Heart left ventricle (tissue), 16 donors: ENCODE measurements at regions not wholly inside any gene's neighbourhood (a gene's known extent, or its start where the extent isn't known, plus 50 kb on each side); places are given as distances from the start of the nearest gene placed in this dataset.

Experiments used
- ATAC-seq, 4 donors: fragments of 200-7000 bp; cut with Tn5 transposase; one replicate each; pipeline ENCODE4 v1.9.1; 2020 to 2022; ENCODE audit warnings: moderate library complexity in 4 of 4, mild to moderate bottlenecking in 3 of 4, moderate number of reproducible peaks in 1 of 4
- DNase-seq, 5 donors: peaks; one replicate each; pipeline ENCODE4 v3.0.0-alpha.2; 2020
- H3K27ac ChIP-seq, 12 donors: fragments of 200-600 bp; sonication (generic) in 4 of 12; one replicate each; pipeline versions ENCODE4 v1.5.0 to v1.8.0; 2016 to 2022; ENCODE audit warnings: mild to moderate bottlenecking in 2 of 12
- H3K27me3 ChIP-seq, 9 donors: fragments of 200-600 bp; sonication (generic) in 2 of 9; one replicate each; pipeline versions ENCODE4 v1.5.1 to v1.8.0; 2016 to 2022; ENCODE audit warnings: mild to moderate bottlenecking in 3 of 9
- H3K36me3 ChIP-seq, 9 donors: fragments of 200-600 bp; sonication (generic) in 2 of 9; one replicate each; pipeline versions ENCODE4 v1.5.0 to v1.8.0; 2018 to 2022; ENCODE audit warnings: mild to moderate bottlenecking in 2 of 9
- H3K4me1 ChIP-seq, 12 donors: fragments of 200-600 bp; sonication (generic) in 4 of 12; one replicate each; pipeline versions ENCODE4 v1.5.0 to v1.8.0; 2016 to 2022; ENCODE audit warnings: mild to moderate bottlenecking in 3 of 12
- H3K4me3 ChIP-seq, 12 donors: fragments of 200-600 bp; sonication (generic) in 4 of 12; one replicate each; pipeline versions ENCODE4 v1.5.0 to v1.8.0; 2017 to 2022; ENCODE audit warnings: mild to moderate bottlenecking in 9 of 12, moderate library complexity in 4 of 12
- H3K9me3 ChIP-seq, 12 donors: fragments of 200-600 bp; sonication (generic) in 4 of 12; one replicate each; pipeline versions ENCODE4 v1.5.0 to v1.8.0; 2016 to 2022; ENCODE audit warnings: mild to moderate bottlenecking in 1 of 12
- POLR2A ChIP-seq, 2 donors: fragments of 450-650 bp; IDR thresholded peaks; one replicate each; pipeline ENCODE4 v1.6.1; 2017; ENCODE audit warnings: antibody characterized with exemption in 2 of 2, mild to moderate bottlenecking in 2 of 2, moderate library complexity in 2 of 2
- WGBS, 4 donors: extraction: QIAGEN DNeasy Blood & Tissue Kit in 2 of 4; methylation state at CpG; one replicate each; pipeline versions ENCODE4 v1.1.5 to v1.1.7; 2013 to 2018; 5-methylcytosine and 5-hydroxymethylcytosine counted together
- intact Hi-C, 10 donors: fragments of 100-400 bp; cut with DNase I; formaldehyde crosslinking; loops; one replicate each; pipeline versions ENCODE4 v1.11.1 to v1.14.2; 2022
- TF ChIP-seq, protein P1 (sequence below), 12 donors: fragments of 200-600 bp; sonication (generic) in 4 of 12; IDR thresholded peaks; one replicate each; pipeline versions ENCODE4 v1.5.0 to v1.8.0; 2018 to 2022; ENCODE audit warnings: antibody characterized with exemption in 12 of 12, mild to moderate bottlenecking in 5 of 12
- donor health status: ischemic (EF 13 %, LVEDD 7.1; RV severe dilation, severe dysfunction).
- donor health status: healthy with polysubstance abuse.
- donor health status: DM: no; HTN: yes; CAD: no.
- donor health status: DM: no; HTN: no; CAD: no.
- donor health status: ischemic (EF 25% LVEDD 6.9; RV normal size, moderate dysfunction).
- donor health status: ischemic (EF 25% LVEDD 5.7; RV mildly dilated, moderate dysfunction).
- donor health status: healthy.
- donor health status: DM: yes; HTN: yes; CAD: no.
- donor health status: ischemic (EF 35%, LVEDD 5.7; RV mildly dilated, moderate dysfunction).
- donor health status: nonischemic (EF 11% LVEDD 7.7; RV severe dilation, severe dysfunction).
- donor health status: DM: yes; HTN: yes; CAD: no.
- donor health status: PGD.
- donor health status: ischemic (EF 29% LVEDD 5.4; RV normal size, mild dysfunction).
- donor health status: nonischemic (EF 23%, LVEDD 6.1; RV moderate dilation, normal function).

DNA sequence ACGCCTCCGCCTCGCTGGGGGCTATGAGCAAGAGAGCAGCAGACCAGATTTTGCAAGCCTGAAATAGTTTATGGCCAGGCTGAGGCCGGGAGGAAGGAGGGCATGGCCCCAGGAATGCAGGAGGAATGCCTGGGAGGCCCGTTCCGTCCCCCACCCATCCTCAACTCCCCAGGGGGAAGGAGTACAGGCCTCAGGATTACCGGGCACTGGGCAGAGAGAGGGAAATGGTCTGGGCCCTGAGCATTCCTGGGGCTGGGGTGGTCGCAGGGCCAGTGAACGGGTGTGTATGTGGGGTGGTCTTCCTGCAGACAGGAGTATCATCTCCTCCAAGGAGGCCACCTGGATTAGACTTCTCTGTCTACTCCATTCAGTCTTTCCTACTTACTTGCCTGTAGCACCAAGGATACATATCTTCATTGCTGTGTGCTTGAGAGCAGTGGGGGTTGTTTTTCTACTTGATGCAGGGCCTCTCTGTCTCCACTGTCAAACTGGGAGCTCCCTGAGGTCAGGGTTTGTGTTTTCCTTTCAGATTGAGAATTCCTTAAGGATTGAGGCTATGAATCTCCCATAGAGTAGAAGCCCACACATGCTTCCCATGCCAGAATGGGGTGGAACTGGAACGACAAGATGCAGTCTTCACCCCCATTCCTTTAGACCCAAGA, 81.3 kb downstream of the VEGFA start:
- no peak for ATAC-seq
- WGBS, 4 donors, result 76 to 83% (median 79%) methylated on average over 10 of the region's 10 CpGs

DNA sequence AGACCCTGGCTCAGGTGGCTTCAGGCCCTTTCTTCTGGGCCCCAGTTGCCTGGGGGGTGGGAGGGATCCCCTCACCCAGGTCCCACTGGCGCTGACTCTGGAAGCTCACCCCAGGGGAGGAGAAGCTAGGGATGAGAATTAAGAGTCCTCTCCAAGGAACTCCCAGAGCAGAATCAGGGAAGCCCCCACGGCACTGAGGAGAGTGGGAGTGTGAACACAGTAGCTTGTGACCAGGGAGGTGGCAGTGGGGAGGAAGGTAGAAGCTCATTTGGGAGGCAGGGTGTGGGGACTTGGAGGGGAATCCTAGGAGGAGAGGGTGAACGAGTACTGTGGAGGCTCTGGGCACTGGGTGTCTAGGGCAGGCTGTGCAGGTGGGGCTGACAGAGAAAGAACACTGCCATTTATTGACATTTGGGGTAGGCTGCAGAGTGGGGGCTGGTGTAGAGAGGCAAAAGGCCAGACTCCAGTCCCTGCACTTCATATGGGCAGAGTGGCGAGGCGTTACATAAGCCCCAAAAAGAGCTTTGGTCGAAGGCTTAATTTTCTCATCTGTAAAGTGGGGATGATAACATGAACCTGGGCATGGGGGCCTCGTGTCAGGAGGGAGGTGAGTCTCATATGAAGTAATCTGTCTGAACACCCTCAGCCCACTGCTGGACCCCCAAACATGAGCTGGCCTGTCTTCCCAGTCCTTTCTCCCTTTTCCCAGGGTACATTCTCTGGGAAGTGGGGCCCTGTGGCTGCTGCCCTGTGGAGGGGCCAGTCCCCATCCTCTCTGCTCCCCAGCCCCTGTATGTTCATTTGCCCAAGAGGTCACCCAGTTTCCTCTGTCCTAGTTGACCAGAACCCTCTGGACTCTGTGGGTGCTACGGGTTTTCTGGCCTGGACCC, 80.5 kb downstream of the VEGFA start:
- 85 to 88% (median 86%) methylated on average over 8 of the region's 8 CpGs for WGBS, 4 donors
- Histone ChIP-seq H3K27me3 (no peaks in the 10 kb centered on the region), H3K27ac (no peak overlapping the region), H3K4me3 (no peak overlapping the region), H3K9me3 (no peaks in the 10 kb centered on the region), H3K36me3 (no peaks in the 10 kb centered on the region), H3K4me1 (no peaks in the 10 kb centered on the region)
- ATAC-seq, result no peak
- no peak for TF ChIP-seq POLR2A (IDR thresholded peaks at IDR 0.05)
- TF ChIP-seq, protein P1, sequence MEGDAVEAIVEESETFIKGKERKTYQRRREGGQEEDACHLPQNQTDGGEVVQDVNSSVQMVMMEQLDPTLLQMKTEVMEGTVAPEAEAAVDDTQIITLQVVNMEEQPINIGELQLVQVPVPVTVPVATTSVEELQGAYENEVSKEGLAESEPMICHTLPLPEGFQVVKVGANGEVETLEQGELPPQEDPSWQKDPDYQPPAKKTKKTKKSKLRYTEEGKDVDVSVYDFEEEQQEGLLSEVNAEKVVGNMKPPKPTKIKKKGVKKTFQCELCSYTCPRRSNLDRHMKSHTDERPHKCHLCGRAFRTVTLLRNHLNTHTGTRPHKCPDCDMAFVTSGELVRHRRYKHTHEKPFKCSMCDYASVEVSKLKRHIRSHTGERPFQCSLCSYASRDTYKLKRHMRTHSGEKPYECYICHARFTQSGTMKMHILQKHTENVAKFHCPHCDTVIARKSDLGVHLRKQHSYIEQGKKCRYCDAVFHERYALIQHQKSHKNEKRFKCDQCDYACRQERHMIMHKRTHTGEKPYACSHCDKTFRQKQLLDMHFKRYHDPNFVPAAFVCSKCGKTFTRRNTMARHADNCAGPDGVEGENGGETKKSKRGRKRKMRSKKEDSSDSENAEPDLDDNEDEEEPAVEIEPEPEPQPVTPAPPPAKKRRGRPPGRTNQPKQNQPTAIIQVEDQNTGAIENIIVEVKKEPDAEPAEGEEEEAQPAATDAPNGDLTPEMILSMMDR (IDR thresholded peaks at IDR 0.05), result no peak
- no peak for DNase-seq
- intact Hi-C loops, result loop anchor here in 7 of 10 donors (5.0 to 10.0 kb wide), 4 partner anchors 102 to 224 kb away; no protein-coding TSS in a partner anchor

More for the DNA sequence above, 81.3 kb downstream of the VEGFA start:
- no peak overlapping the region for H3K4me3 ChIP-seq
- no peak for DNase-seq
- no peaks in the 10 kb centered on the region for H3K36me3 ChIP-seq
- no peak overlapping the region for H3K27ac ChIP-seq
- no peak for TF ChIP-seq POLR2A (IDR thresholded peaks at IDR 0.05)
- TF ChIP-seq, protein P1 (IDR thresholded peaks at IDR 0.05), result no peak
- no peaks in the 10 kb centered on the region for H3K4me1 ChIP-seq
- no peaks in the 10 kb centered on the region for H3K27me3 ChIP-seq
- H3K9me3 ChIP-seq, result no peaks in the 10 kb centered on the region
- intact Hi-C loops, result loop anchor here in 7 of 10 donors (5.0 to 10.0 kb wide), 4 partner anchors 101 to 223 kb away; no protein-coding TSS in a partner anchor

DNA sequence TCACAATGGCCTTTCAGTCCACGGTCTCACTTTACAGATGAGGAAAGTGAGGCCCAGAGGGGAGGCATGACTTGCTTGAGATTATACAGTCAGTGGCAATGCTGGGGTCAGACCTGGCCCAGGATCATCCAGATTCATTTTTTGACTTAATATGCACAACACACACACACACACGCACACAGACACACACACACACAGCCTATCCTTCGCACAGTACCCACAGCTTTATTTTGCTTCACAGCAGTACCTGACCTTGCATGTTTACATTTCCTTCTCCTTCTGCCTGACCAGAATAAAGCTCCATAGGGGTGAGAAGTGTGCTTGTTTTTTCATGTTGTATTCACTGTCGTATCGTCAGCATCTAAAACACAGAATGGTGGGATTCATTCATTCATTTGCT, 79.8 kb downstream of the VEGFA start:
- intact Hi-C loops, result loop anchor here in 7 of 10 donors (5.0 to 10.0 kb wide), 4 partner anchors 102 to 225 kb away; no protein-coding TSS in a partner anchor
- no peak for TF ChIP-seq POLR2A (IDR thresholded peaks at IDR 0.05)
- TF ChIP-seq, protein P1 (IDR thresholded peaks at IDR 0.05), result no peak
- Histone ChIP-seq H3K9me3 (no peaks in the 10 kb centered on the region), H3K4me3 (no peak overlapping the region), H3K4me1 (no peaks in the 10 kb centered on the region), H3K36me3 (no peaks in the 10 kb centered on the region), H3K27ac (no peak overlapping the region), H3K27me3 (no peaks in the 10 kb centered on the region)
- no peak for DNase-seq
- 83 to 90% (median 84%) methylated on average over 5 of the region's 5 CpGs for WGBS, 4 donors
- no peak for ATAC-seq
